ENCODE measurements at regions not wholly inside any gene's neighbourhood (a gene's known extent, or its start where the extent isn't known, plus 50 kb on each side); places are given as distances from the start of the nearest gene placed in this dataset.
"Not testable (repeated sequence)": the region's sequence is repeated elsewhere in the genome, so short reads cannot be mapped to it uniquely, and the experiment has no call there.

GRCh38 chr10:118871244-118871865 is 116.6 kb upstream of the CACUL1 start:
- DNase-seq = no peak

- peak; percentile 78 to 91 for DNase-seq
Observed at GRCh38 chr10:118873091-118873737, 118.4 kb upstream of the CACUL1 start.

GRCh38 chr10:118873738-118874105 is 119.0 kb upstream of the CACUL1 start:
- DNase-seq = no peak

GRCh38 chr10:118874171-118874570 is 119.4 kb upstream of the CACUL1 start:
- DNase-seq = no peak

GRCh38 chr10:118875087-118875486 is 120.3 kb upstream of the CACUL1 start:
- DNase-seq = no peak

- no peak for DNase-seq
Observed at GRCh38 chr10:118882741-118883140, 128.0 kb upstream of the CACUL1 start.

- no peak for DNase-seq
Observed at GRCh38 chr10:118892255-118892654, 137.3 kb upstream of the NANOS1 start.

GRCh38 chr10:118894891-118895290 is 134.6 kb upstream of the NANOS1 start:
- not testable (repeated sequence) for DNase-seq

- no peak for DNase-seq
Observed at GRCh38 chr10:118900617-118901016, 128.9 kb upstream of the NANOS1 start.

- DNase-seq = no peak
Observed at GRCh38 chr10:118901380-118901779, 128.1 kb upstream of the NANOS1 start.

- no peak for DNase-seq
Observed at GRCh38 chr10:118901906-118902305, 127.6 kb upstream of the NANOS1 start.

GRCh38 chr10:118902656-118903055 is 126.9 kb upstream of the NANOS1 start:
- DNase-seq = not testable (repeated sequence)

- DNase-seq = no peak
Observed at GRCh38 chr10:118903251-118903650, 126.3 kb upstream of the NANOS1 start.

GRCh38 chr10:118903691-118904090 is 125.8 kb upstream of the NANOS1 start:
- DNase-seq = no peak

GRCh38 chr10:118904286-118904685 is 125.2 kb upstream of the NANOS1 start:
- DNase-seq = no peak

GRCh38 chr10:118907051-118907450 is 122.5 kb upstream of the NANOS1 start:
- DNase-seq = no peak

GRCh38 chr10:118908557-118909256 is 120.8 kb upstream of the NANOS1 start:
- no peak for DNase-seq

GRCh38 chr10:118910702-118911101 is 118.8 kb upstream of the NANOS1 start:
- no peak for DNase-seq

- peak in 1 of 2 donors; percentile 52 for DNase-seq
Observed at GRCh38 chr10:118911363-118911762, 118.2 kb upstream of the NANOS1 start.

- DNase-seq = peak; percentile 39 to 75
Observed at GRCh38 chr10:118912961-118913600, 116.4 kb upstream of the NANOS1 start.

GRCh38 chr10:118913825-118914224 is 115.7 kb upstream of the NANOS1 start:
- DNase-seq = no peak

GRCh38 chr10:118914629-118915028 is 114.9 kb upstream of the NANOS1 start:
- no peak for DNase-seq

GRCh38 chr10:118915161-118915560 is 114.4 kb upstream of the NANOS1 start:
- no peak for DNase-seq

- DNase-seq = no peak
Observed at GRCh38 chr10:118916777-118917176, 112.7 kb upstream of the NANOS1 start.

Measured in inflammatory macrophage treated with lipopolysaccharide for 1 hour (primary cell).